HG02588 (cell line): ENCODE measurements at regions not wholly inside any gene's neighbourhood (a gene's known extent, or its start where the extent isn't known, plus 50 kb on each side); places are given as distances from the start of the nearest gene placed in this dataset.
"Not testable (repeated sequence)": the region's sequence is repeated elsewhere in the genome, so short reads cannot be mapped to it uniquely, and the experiment has no call there.

ENCODE experiments used
- ATAC-seq: cut with Tn5 transposase; IDR thresholded peaks from one replicate; pipeline ENCODE4 v1.9.1; 2021; ENCODE audit warnings: mild to moderate bottlenecking, moderate library complexity; ENCODE audit not compliant: unreplicated experiment

DNA sequence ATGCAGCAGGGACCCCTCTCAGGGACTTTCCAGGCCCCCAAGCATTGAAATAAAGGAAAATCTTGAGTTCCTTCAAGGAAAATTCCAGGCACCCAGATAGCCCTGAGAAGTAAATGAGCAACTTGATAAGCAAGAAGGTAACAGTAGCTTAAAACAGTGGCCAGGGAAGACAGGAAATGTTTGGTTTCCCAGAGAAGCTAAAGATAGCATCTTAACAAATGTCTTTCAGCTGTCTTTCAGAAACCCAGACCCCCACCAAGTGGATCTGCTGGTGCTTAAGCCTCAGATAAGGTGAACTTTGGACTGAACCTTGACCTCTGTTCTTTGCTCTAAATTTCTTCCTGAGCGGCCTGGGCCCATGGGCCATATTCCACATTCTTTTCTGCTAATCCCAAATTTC lies 117.8 kb upstream of the CST7 start:
- ATAC-seq = no peak

DNA sequence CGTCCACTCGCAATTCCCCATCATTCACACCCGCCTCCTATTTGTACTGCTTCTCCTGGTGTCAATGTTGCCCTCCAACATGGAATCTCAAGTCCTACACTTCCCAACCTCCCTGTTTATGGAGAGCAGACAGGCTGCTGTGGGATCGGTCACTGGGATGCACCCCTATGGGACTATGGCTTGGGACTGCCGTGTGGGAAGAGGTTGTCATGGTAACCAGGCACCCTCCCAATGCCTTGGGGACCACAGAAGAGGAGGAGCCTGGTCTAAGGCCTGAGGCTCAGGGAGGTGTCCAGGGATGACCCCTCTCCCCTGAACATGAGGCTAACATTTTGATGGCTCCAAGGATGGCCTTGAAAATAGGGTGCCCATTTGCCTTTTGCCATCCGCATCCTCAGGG lies 116.6 kb upstream of the CST7 start:
- ATAC-seq = no peak

GRCh38 chr20:24833592-24833991 lies 115.5 kb upstream of the CST7 start:
- ATAC-seq = no peak

- no peak for ATAC-seq
These were observed 114.8 kb upstream of the CST7 start for GRCh38 chr20:24834310-24834709.

GRCh38 chr20:24835195-24835594 lies 113.9 kb upstream of the CST7 start:
- ATAC-seq = no peak

- ATAC-seq = no peak
These were observed 113.0 kb upstream of the CST7 start for GRCh38 chr20:24836041-24836533.

DNA sequence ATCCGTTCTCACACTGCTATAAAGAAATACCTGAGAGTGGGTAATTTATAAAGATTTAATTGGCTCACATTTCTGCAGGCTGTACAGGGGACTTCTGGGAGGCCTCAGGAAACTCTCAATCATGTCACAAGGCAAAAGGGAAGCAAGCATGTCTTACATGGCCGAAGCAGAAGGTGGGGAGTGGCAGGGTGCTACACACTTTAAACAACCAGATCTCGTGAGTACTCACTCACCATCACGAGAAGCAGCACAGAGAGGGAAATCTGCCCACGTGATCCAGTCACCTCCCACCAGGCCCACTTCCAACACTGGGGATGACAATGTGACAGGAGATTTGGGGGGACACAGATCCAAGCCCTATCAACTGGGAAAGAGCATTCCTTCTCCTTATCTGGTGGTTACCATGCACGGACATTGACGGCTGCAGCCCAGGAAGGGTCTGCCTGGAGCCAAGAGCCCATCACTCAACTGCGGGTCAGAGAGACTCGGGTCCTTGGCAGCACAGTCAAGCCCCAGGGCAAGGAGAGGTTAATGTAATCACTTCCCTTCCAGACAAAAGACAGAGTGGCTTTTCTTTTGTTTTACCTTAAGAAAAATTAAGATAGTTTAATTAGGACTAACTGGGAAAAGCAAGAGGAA lies 112.3 kb upstream of the CST7 start:
- no peak for ATAC-seq

DNA sequence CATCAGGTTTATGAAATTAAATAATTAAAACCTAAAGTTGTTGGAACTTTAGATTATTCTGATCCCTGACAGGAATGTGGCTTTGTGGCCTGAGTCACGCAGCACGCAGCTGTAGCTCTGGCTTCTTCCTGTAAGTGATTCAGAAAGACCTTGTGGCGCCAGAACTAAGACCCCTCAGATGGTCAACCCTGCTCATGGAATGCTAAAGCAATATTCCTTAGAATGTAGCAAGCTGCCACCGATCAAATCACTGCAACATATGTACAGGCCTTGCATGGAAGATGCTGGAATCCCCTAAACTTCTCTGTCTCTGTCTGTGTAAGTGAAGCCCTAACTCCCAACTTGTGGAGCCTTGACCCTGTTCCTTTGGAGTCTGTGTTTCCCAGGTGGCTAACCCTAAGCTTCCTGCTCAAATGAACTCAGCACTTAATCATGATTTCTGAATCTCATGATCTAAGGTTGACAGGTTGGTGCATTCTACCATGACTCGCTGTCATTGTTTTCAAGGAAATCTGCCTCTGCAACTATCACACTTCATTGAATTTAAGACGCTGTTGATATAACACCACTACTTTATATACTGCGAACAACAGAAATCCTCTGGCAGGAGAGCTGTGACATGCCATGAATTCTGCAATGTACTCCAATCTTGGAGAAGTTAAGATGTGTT lies 111.2 kb upstream of the CST7 start:
- ATAC-seq = no peak

GRCh38 chr20:24838546-24839535 lies 110.2 kb upstream of the CST7 start:
- ATAC-seq = no peak

GRCh38 chr20:24840121-24840713 lies 108.9 kb upstream of the CST7 start:
- no peak for ATAC-seq

- no peak for ATAC-seq
These were observed 106.7 kb upstream of the CST7 start for GRCh38 chr20:24842274-24842917.

- ATAC-seq = peak; percentile 94
These were observed 106.0 kb upstream of the CST7 start for GRCh38 chr20:24842918-24843715.

DNA sequence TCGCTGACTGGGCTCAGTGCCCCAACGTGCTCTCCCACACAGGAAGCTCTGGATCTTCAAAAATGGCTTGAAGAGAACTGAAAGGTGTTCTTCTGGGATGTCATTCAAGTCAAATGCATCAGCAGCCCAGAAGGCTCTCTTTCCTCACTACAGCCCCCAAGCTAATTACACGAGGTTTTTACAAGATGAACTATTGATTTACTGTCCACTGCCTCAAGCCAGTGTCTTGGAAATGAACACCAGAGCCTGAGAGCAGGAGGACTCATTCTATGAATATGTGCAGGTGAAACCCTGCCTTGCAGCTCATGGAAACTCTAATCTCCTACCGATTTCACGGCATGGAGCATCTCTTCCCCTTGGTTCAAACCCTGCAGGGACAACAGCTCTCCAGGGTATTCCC lies 98.9 kb upstream of the CST7 start:
- ATAC-seq = no peak

DNA sequence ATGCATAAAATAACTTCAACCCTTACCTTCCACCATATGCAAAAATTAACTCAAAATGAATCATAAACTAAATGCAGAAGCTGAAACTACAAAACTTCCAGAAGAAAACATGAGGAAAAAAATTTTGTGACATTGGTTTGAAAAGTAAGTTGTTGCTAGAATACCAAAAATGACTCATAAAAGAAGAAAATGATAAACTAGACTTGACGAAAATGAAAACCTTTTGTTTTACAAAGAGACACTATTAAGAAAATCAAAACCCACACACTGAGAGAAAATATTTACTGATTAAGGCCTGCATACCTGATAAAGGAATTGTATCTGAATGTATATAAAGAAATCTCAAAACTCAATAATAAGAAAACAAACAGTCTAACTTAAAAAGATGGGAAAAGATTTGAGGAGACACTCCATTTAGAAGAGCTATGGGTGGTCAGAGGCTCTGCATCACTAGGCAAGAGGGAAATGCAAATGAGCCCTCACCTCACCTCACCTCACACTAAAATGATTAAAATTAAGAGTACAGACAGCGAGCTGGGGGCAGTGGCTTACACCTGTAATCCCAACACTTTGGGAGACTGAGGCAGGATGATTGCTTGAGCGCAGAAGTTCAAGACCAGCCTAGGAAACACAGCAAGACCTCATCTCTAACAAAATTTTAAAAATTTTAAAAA lies 97.6 kb upstream of the CST7 start:
- no peak for ATAC-seq

DNA sequence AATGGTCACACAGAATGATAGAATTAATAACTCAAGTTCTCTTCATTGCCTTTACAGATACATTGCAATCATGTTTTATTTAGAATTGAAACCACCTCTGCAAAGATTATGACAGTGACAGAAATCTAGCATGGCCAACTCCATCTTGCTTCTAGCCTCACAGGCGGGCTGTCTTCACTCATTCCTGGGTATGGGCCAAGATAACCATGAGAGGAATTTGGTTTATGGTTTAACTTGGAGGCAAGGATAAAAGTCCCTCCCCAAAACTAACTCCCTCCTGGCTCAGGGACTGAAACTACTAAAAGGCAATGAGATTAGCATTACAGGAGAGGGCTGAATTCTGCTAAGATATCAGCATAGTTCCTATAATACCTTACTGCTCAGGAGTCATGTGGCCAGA lies 95.2 kb upstream of the CST7 start:
- ATAC-seq = no peak

GRCh38 chr20:24855848-24856247 lies 93.2 kb upstream of the CST7 start:
- no peak for ATAC-seq

DNA sequence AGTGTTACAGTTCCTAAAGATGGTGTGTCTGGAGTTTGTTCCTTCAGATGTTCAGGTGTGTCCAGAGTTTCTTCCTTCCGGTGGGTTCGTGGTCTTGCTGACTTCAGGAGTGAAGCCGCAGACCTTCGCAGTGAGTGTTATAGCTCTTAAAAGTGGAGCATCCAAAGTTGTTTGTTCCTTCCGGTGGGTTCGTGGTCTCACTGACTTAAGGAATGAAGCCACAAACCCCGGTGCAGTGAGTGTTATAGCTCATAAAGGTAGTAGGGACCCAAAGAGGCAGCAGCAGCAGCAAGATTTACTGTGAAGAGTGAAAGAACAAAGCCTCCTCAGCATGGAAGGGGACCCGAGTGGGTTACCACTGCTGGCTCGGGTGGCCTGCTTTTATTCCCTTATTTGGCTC lies 90.6 kb upstream of the CST7 start:
- not testable (repeated sequence) for ATAC-seq

- ATAC-seq = no peak
These were observed 89.5 kb upstream of the CST7 start for GRCh38 chr20:24859539-24859938.

- ATAC-seq = no peak
These were observed 86.9 kb upstream of the CST7 start for GRCh38 chr20:24862186-24862585.
